Esophagus squamous epithelium (tissue), 4 donors: ENCODE measurements at regions not wholly inside any gene's neighbourhood (a gene's known extent, or its start where the extent isn't known, plus 50 kb on each side); places are given as distances from the start of the nearest gene placed in this dataset.

Experiments
- CTCF ChIP-seq, 6 experiments: fragments of 450-650 bp in 4 of 6; fragments of 200-600 bp in 2 of 6; sonication (generic) in 2 of 6; IDR thresholded peaks; one replicate each; pipeline ENCODE4 v1.5.1; 2016 to 2019; ENCODE audit warnings: antibody characterized with exemption in 6 of 6, mild to moderate bottlenecking in 4 of 6, moderate library complexity in 4 of 6
- POLR2A ChIP-seq, 4 donors: fragments of 450-650 bp; IDR thresholded peaks; one replicate each; pipeline ENCODE4 v1.6.1; 2017; ENCODE audit warnings: antibody characterized with exemption in 4 of 4, mild to moderate bottlenecking in 4 of 4, moderate library complexity in 3 of 4

GRCh38 chr5:167241436-167242067 is 1049.9 kb upstream of the WWC1 start:
- TF ChIP-seq POLR2A (IDR thresholded peaks at IDR 0.05) (no peak), CTCF (IDR thresholded peaks at IDR 0.05) (no peak)
